ENCODE measurements at regions not wholly inside any gene's neighbourhood (a gene's known extent, or its start where the extent isn't known, plus 50 kb on each side); places are given as distances from the start of the nearest gene placed in this dataset.

- TF ChIP-seq, protein P1, sequence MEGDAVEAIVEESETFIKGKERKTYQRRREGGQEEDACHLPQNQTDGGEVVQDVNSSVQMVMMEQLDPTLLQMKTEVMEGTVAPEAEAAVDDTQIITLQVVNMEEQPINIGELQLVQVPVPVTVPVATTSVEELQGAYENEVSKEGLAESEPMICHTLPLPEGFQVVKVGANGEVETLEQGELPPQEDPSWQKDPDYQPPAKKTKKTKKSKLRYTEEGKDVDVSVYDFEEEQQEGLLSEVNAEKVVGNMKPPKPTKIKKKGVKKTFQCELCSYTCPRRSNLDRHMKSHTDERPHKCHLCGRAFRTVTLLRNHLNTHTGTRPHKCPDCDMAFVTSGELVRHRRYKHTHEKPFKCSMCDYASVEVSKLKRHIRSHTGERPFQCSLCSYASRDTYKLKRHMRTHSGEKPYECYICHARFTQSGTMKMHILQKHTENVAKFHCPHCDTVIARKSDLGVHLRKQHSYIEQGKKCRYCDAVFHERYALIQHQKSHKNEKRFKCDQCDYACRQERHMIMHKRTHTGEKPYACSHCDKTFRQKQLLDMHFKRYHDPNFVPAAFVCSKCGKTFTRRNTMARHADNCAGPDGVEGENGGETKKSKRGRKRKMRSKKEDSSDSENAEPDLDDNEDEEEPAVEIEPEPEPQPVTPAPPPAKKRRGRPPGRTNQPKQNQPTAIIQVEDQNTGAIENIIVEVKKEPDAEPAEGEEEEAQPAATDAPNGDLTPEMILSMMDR (IDR thresholded peaks at IDR 0.05): no peak
- no peak for TF ChIP-seq ZFX (IDR thresholded peaks at IDR 0.05; ENCODE audit: borderline replicate concordance)
Observed at GRCh38 chr6:47109281-47109680, 67.1 kb upstream of the ADGRF1 start.
